Endothelial cell (in vitro differentiated cells): ENCODE measurements at regions not wholly inside any gene's neighbourhood (a gene's known extent, or its start where the extent isn't known, plus 50 kb on each side); places are given as distances from the start of the nearest gene placed in this dataset.

Source experiments
- DNase-seq: peaks from one replicate; pipeline ENCODE4 v3.0.0; 2021; ENCODE audit warnings: low spot score
- H3K27ac Mint-ChIP-seq: one replicate; pipeline ENCODE4 v1.8.0; 2021; ENCODE audit warnings: mixed read lengths, inconsistent platforms; ENCODE audit not compliant: unreplicated experiment
- H3K27me3 Mint-ChIP-seq: one replicate; pipeline ENCODE4 v1.8.0; 2021; ENCODE audit warnings: mild to moderate bottlenecking, moderate library complexity, mixed read lengths, inconsistent platforms; ENCODE audit not compliant: unreplicated experiment
- H3K36me3 Mint-ChIP-seq: one replicate; pipeline ENCODE4 v1.8.0; 2021; ENCODE audit warnings: mild to moderate bottlenecking, low read depth, mixed read lengths, inconsistent platforms; ENCODE audit not compliant: unreplicated experiment
- H3K4me1 Mint-ChIP-seq: one replicate; pipeline ENCODE4 v1.8.0; 2021; ENCODE audit warnings: mild to moderate bottlenecking, mixed read lengths, inconsistent platforms; ENCODE audit not compliant: unreplicated experiment
- H3K4me3 Mint-ChIP-seq: one replicate; pipeline ENCODE4 v1.8.0; 2021; ENCODE audit warnings: mild to moderate bottlenecking, mixed read lengths, inconsistent platforms; ENCODE audit not compliant: unreplicated experiment
- H3K9me3 Mint-ChIP-seq: one replicate; pipeline ENCODE4 v1.8.0; 2021; ENCODE audit warnings: mixed read lengths, inconsistent platforms; ENCODE audit not compliant: unreplicated experiment
- CTCF ChIP-seq: fragments of 200-600 bp; sonication (generic); IDR thresholded peaks from one replicate; pipeline ENCODE4 v1.5.0; 2021; ENCODE audit warnings: antibody characterized with exemption; ENCODE audit not compliant: unreplicated experiment

GRCh38 chr6:76397966-76398365 is 325.5 kb upstream of the IMPG1 start:
- no peak for TF ChIP-seq CTCF
- DNase-seq, result no peak
- H3K27ac Mint-ChIP-seq, result no peak overlapping the region
- no peaks in the 10 kb centered on the region for H3K4me1 Mint-ChIP-seq
- H3K4me3 Mint-ChIP-seq, result no peak overlapping the region
- H3K27me3 Mint-ChIP-seq, result peaks cover 4% of the 10 kb centered on the region
- no peaks in the 10 kb centered on the region for H3K9me3 Mint-ChIP-seq
- H3K36me3 Mint-ChIP-seq, result no peaks in the 10 kb centered on the region

DNA sequence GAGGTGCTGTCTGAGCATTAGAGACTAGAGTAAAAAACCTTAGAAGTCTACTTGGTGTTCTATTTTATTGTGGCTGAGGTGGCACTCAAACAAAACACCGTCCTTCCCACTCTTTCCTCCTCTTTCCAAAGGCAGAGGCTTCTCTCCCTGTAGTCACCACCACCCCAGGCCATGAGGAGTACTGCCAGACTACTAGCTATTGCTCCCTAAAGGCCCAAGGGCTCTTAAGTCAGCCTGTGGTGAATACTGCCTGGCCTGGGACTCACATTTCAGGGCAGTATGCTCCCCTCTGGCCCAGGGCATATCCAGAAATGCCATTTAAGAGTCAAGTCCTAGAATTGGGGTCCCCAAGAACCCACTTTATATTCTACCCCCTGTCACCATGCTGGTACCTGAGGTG is 309.7 kb upstream of the IMPG1 start:
- Mint-ChIP-seq H3K4me3 (no peak overlapping the region), H3K27me3 (no peaks in the 10 kb centered on the region), H3K9me3 (no peaks in the 10 kb centered on the region), H3K27ac (no peak overlapping the region), H3K4me1 (no peaks in the 10 kb centered on the region), H3K36me3 (no peaks in the 10 kb centered on the region)
- TF ChIP-seq CTCF, result no peak
- no peak for DNase-seq

- Mint-ChIP-seq H3K36me3 (peaks cover under 1% of the 10 kb centered on the region), H3K27me3 (no peaks in the 10 kb centered on the region), H3K4me1 (no peaks in the 10 kb centered on the region), H3K9me3 (peaks cover under 1% of the 10 kb centered on the region), H3K27ac (no peak overlapping the region), H3K4me3 (no peak overlapping the region)
- DNase-seq, result no peak
- no peak for TF ChIP-seq CTCF
These were observed 309.1 kb upstream of the IMPG1 start for GRCh38 chr6:76381612-76382011.

GRCh38 chr6:76351275-76351674 is 278.8 kb upstream of the IMPG1 start:
- Mint-ChIP-seq H3K36me3 (no peaks in the 10 kb centered on the region), H3K4me1 (peaks cover 4% of the 10 kb centered on the region), H3K27ac (no peak overlapping the region), H3K9me3 (no peaks in the 10 kb centered on the region), H3K27me3 (peaks cover 2% of the 10 kb centered on the region), H3K4me3 (no peak overlapping the region)
- TF ChIP-seq CTCF, result no peak
- no peak for DNase-seq

DNA sequence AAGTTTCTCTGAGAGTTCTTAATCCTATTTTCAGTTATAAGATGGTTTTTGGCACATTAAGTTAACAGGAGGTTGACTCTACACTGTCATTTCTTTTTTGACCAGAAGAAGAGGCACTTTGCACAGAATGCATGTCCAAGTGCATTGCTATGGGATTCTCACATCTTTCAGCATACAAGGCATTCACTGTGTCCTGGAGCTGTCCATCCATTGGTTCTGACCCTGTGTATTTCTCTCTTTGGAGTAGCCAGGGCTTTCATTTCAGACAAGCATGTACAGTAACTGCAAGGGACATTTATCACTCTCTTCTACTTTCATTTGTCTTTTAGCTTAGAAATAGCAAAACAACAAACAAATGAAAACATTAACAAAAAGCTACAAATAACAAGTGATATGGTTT is 275.1 kb upstream of the IMPG1 start:
- Mint-ChIP-seq H3K9me3 (no peaks in the 10 kb centered on the region), H3K4me1 (no peaks in the 10 kb centered on the region), H3K27me3 (peaks cover 2% of the 10 kb centered on the region), H3K4me3 (no peak overlapping the region), H3K36me3 (no peaks in the 10 kb centered on the region), H3K27ac (no peak overlapping the region)
- TF ChIP-seq CTCF, result no peak
- DNase-seq, result no peak
